Stimulated activated CD8-positive, alpha-beta memory T cell treated with anti-CD3 and anti-CD28 coated beads, Interleukin-12 subunit alpha, Interleukin-12 subunit beta, amount 100 ng/mL, for 4 hours (primary cell): ENCODE measurements at regions not wholly inside any gene's neighbourhood (a gene's known extent, or its start where the extent isn't known, plus 50 kb on each side); places are given as distances from the start of the nearest gene placed in this dataset.

Experiments used
- DNase-seq: peaks from one replicate; pipeline ENCODE4 v3.0.0-alpha.2; 2020; ENCODE audit warnings: low read depth

GRCh38 chr13:110773480-110773879, 60.0 kb downstream of the ING1 start:
- DNase-seq: no peak

- DNase-seq: no peak
Observed at GRCh38 chr13:110774051-110774450, 60.6 kb downstream of the ING1 start.

GRCh38 chr13:110774490-110774889, 61.0 kb downstream of the ING1 start:
- no peak for DNase-seq

- no peak for DNase-seq
Observed at GRCh38 chr13:110775576-110775975, 62.1 kb downstream of the ING1 start.

- no peak for DNase-seq
Observed at GRCh38 chr13:110777251-110777820, 63.8 kb downstream of the ING1 start.

GRCh38 chr13:110779022-110779421, 65.5 kb downstream of the ING1 start:
- DNase-seq: no peak

GRCh38 chr13:110780422-110780821, 66.9 kb downstream of the ING1 start:
- DNase-seq: no peak

- no peak for DNase-seq
Observed at GRCh38 chr13:110782185-110782584, 68.7 kb downstream of the ING1 start.

- no peak for DNase-seq
Observed at GRCh38 chr13:110784704-110785103, 71.2 kb downstream of the ING1 start.

GRCh38 chr13:110788778-110789177, 75.3 kb downstream of the ING1 start:
- no peak for DNase-seq

GRCh38 chr13:110789871-110790270, 76.4 kb downstream of the ING1 start:
- DNase-seq: no peak

- DNase-seq: no peak
Observed at GRCh38 chr13:110790371-110790770, 76.9 kb downstream of the ING1 start.

- no peak for DNase-seq
Observed at GRCh38 chr13:110794209-110794608, 80.7 kb downstream of the ING1 start.

- no peak for DNase-seq
Observed at GRCh38 chr13:110797230-110797877, 83.9 kb downstream of the ING1 start.

- DNase-seq: no peak
Observed at GRCh38 chr13:110798081-110798994, 84.8 kb downstream of the ING1 start.

- no peak for DNase-seq
Observed at GRCh38 chr13:110799246-110800236, 86.0 kb downstream of the ING1 start.

- DNase-seq: no peak
Observed at GRCh38 chr13:110801044-110801443, 87.5 kb downstream of the ING1 start.

GRCh38 chr13:110802260-110802659, 88.8 kb downstream of the ING1 start:
- DNase-seq: no peak

- DNase-seq: no peak
Observed at GRCh38 chr13:110806636-110807035, 93.1 kb downstream of the ING1 start.

GRCh38 chr13:110807546-110807945, 94.0 kb downstream of the ING1 start:
- DNase-seq: no peak

GRCh38 chr13:110808138-110808537, 94.6 kb downstream of the ING1 start:
- no peak for DNase-seq
